ENCODE measurements at regions not wholly inside any gene's neighbourhood (a gene's known extent, or its start where the extent isn't known, plus 50 kb on each side); places are given as distances from the start of the nearest gene placed in this dataset.

- Histone ChIP-seq H3K9ac (no peak overlapping the region), H3K27me3 (ENCODE audit: insufficient read depth) (no peaks in the 10 kb centered on the region), H3K36me3 (replicated peaks in 1 of 2; ENCODE audit: control insufficient read depth in 1 of 2, insufficient read depth in 2 of 2, low read length in 1 of 2) (no peaks in the 10 kb centered on the region), H3K4me3 (ENCODE audit: low read depth in 2 of 2, low read length in 1 of 2) (no peak overlapping the region), H3K9me3 (no peaks in the 10 kb centered on the region; the same call in 1 of the 2 replicates), H3K27ac (ENCODE audit: low read depth in 2 of 2, low read length in 1 of 2) (no peak overlapping the region), H2AFZ (ENCODE audit: low read depth) (no peak overlapping the region), H3K4me1 (ENCODE audit: control insufficient read depth in 1 of 2, insufficient read depth in 2 of 2, low read depth in 1 of 2, low read length in 1 of 2) (no peaks in the 10 kb centered on the region; a peak in 1 of 4 replicates), H3K79me2 (ENCODE audit: insufficient read depth) (no peaks in the 10 kb centered on the region), H4K20me1 (ENCODE audit: insufficient read depth) (no peaks in the 10 kb centered on the region), H3F3A (replicated peaks; ENCODE audit: insufficient read depth) (no peaks in the 10 kb centered on the region), H3K4me2 (no peak overlapping the region), H3K9me2 (no peaks in the 10 kb centered on the region)
- CTCF ChIA-PET: no interaction called here
- TF ChIP-seq, protein P1, sequence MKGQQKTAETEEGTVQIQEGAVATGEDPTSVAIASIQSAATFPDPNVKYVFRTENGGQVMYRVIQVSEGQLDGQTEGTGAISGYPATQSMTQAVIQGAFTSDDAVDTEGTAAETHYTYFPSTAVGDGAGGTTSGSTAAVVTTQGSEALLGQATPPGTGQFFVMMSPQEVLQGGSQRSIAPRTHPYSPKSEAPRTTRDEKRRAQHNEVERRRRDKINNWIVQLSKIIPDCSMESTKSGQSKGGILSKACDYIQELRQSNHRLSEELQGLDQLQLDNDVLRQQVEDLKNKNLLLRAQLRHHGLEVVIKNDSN (IDR thresholded peaks at IDR 0.05; ENCODE audit: borderline replicate concordance, low read depth): no peak
- TF ChIP-seq RFX5 (IDR thresholded peaks at IDR 0.05; ENCODE audit: low read length) (no peak), EZH2phosphoT487 (IDR thresholded peaks at IDR 0.05; ENCODE audit: borderline replicate concordance, low read depth) (no peak), CHD2 (IDR thresholded peaks at IDR 0.05; ENCODE audit: low read length, partially characterized antibody) (no peak), RAD21 (IDR thresholded peaks at IDR 0.05; ENCODE audit: low read length) (no peak), GABPA (IDR thresholded peaks at IDR 0.05; ENCODE audit: low read depth) (no peak), JUND (IDR thresholded peaks at IDR 0.05) (no peak), NRF1 (IDR thresholded peaks at IDR 0.05; ENCODE audit: low read depth, low read length) (no peak), GATA2 (CRISPR knock-in tag; IDR thresholded peaks at IDR 0.05) (no peak), POLR2AphosphoS5 (IDR thresholded peaks at IDR 0.05; ENCODE audit: low read depth, low read length) (no peak), YY1 (IDR thresholded peaks at IDR 0.05; ENCODE audit: low read depth) (no peak)
- POLR2A ChIA-PET: no interaction called here
- 52% methylated on average over 5 of the region's 5 CpGs for WGBS (ENCODE audit: low lambda C conversion rate)
- DNase-seq: no peak
These were observed 144.0 kb downstream of the THBS2 start for GRCh38 chr6:169109411-169110220.

GRCh38 chr6:169108753-169109152 is 144.9 kb downstream of the THBS2 start:
- TF ChIP-seq YY1 (IDR thresholded peaks at IDR 0.05; ENCODE audit: low read depth): no peak
- TF ChIP-seq NFIC (IDR thresholded peaks at IDR 0.05; ENCODE audit: borderline replicate concordance): no peak
- no peak for TF ChIP-seq TEAD4 (IDR thresholded peaks at IDR 0.05; ENCODE audit: borderline replicate concordance, insufficient read depth)
- TF ChIP-seq TCF12 (IDR thresholded peaks at IDR 0.05): no peak
- no peak for TF ChIP-seq RAD21 (IDR thresholded peaks at IDR 0.05; ENCODE audit: low read length)
- TF ChIP-seq SMC3 (IDR thresholded peaks at IDR 0.05; ENCODE audit: low read depth, low read length): no peak
- no peak for TF ChIP-seq GATA2 (CRISPR knock-in tag; IDR thresholded peaks at IDR 0.05)
- no peak for TF ChIP-seq EP300 (IDR thresholded peaks at IDR 0.05; ENCODE audit: borderline replicate concordance in 1 of 2, low read depth in 1 of 2, low read length in 1 of 2)
- no peak for TF ChIP-seq SIN3A (IDR thresholded peaks at IDR 0.05; ENCODE audit: borderline replicate concordance, low read depth, low read length)
- TF ChIP-seq CTCF (IDR thresholded peaks at IDR 0.05): no peak
- no peak for TF ChIP-seq RCOR1 (IDR thresholded peaks at IDR 0.05; ENCODE audit: low read length)
- no peak for TF ChIP-seq EZH2phosphoT487 (IDR thresholded peaks at IDR 0.05; ENCODE audit: borderline replicate concordance, low read depth)
- TF ChIP-seq JUND (IDR thresholded peaks at IDR 0.05): no peak
- no peak for TF ChIP-seq TAF1 (IDR thresholded peaks at IDR 0.05; ENCODE audit: borderline replicate concordance, low read depth, low read length)
- TF ChIP-seq, protein P2, sequence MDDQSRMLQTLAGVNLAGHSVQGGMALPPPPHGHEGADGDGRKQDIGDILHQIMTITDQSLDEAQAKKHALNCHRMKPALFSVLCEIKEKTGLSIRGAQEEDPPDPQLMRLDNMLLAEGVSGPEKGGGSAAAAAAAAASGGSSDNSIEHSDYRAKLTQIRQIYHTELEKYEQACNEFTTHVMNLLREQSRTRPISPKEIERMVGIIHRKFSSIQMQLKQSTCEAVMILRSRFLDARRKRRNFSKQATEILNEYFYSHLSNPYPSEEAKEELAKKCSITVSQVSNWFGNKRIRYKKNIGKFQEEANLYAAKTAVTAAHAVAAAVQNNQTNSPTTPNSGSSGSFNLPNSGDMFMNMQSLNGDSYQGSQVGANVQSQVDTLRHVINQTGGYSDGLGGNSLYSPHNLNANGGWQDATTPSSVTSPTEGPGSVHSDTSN (IDR thresholded peaks at IDR 0.05): no peak
- TF ChIP-seq, protein P3, sequence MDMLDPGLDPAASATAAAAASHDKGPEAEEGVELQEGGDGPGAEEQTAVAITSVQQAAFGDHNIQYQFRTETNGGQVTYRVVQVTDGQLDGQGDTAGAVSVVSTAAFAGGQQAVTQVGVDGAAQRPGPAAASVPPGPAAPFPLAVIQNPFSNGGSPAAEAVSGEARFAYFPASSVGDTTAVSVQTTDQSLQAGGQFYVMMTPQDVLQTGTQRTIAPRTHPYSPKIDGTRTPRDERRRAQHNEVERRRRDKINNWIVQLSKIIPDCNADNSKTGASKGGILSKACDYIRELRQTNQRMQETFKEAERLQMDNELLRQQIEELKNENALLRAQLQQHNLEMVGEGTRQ (IDR thresholded peaks at IDR 0.05; ENCODE audit: borderline replicate concordance, low read depth, low read length): no peak
- Histone ChIP-seq H3K79me2 (ENCODE audit: insufficient read depth) (no peaks in the 10 kb centered on the region), H3K9ac (no peak overlapping the region), H3K4me3 (ENCODE audit: low read depth in 2 of 2, low read length in 1 of 2) (no peak overlapping the region), H3K4me1 (ENCODE audit: control insufficient read depth in 1 of 2, insufficient read depth in 2 of 2, low read depth in 1 of 2, low read length in 1 of 2) (no peaks in the 10 kb centered on the region; a peak in 1 of 4 replicates), H3K4me2 (no peak overlapping the region), H3K9me2 (no peaks in the 10 kb centered on the region), H3K36me3 (replicated peaks in 1 of 2; ENCODE audit: control insufficient read depth in 1 of 2, insufficient read depth in 2 of 2, low read length in 1 of 2) (no peaks in the 10 kb centered on the region), H3K27me3 (ENCODE audit: insufficient read depth) (no peaks in the 10 kb centered on the region), H2AFZ (ENCODE audit: low read depth) (no peak overlapping the region), H4K20me1 (ENCODE audit: insufficient read depth) (no peaks in the 10 kb centered on the region), H3K9me3 (no peaks in the 10 kb centered on the region; the same call in 1 of the 2 replicates), H3K27ac (ENCODE audit: low read depth in 2 of 2, low read length in 1 of 2) (no peak overlapping the region), H3F3A (replicated peaks; ENCODE audit: insufficient read depth) (no peaks in the 10 kb centered on the region)
- ChIA-PET CTCF (no interaction called here), POLR2A (no interaction called here)
- no peak for DNase-seq
- WGBS (ENCODE audit: low lambda C conversion rate): 92% methylated on average over 5 of the region's 5 CpGs
